K562 (cell line): ENCODE measurements at regions not wholly inside any gene's neighbourhood (a gene's known extent, or its start where the extent isn't known, plus 50 kb on each side); places are given as distances from the start of the nearest gene placed in this dataset.

Source experiments
- ATAC-seq: fragments of 200-7000 bp; cut with Tn5 transposase; 3 replicates; pipeline ENCODE4 v1.9.1; 2020; ENCODE audit warnings: moderate library complexity
- BruUV-seq: library from RNA; stranded (reverse); fragments of 400-500 nt; replicated peaks from 2 replicates; lab custom pipeline; 2021; lab: Mats Ljungman, UMichigan
- CTCF ChIA-PET: fragments of 300-600 bp; formaldehyde crosslinking; extraction: SDS; loops from one replicate; lab custom pipeline; 2021; ENCODE audit warnings: low intra/inter-chr PET ratio; lab: Yijun Ruan, JAX
- POLR2A ChIA-PET: fragments of 300-600, 350-650 bp; sonication (Branson Sonifier 250); formaldehyde crosslinking; extraction: SDS; loops from one replicate; lab custom pipeline; 2021; ENCODE audit warnings: antibody characterized with exemption, inconsistent platforms; lab: Yijun Ruan, JAX
- DNase-seq, 4 experiments: peaks; one replicate each; pipeline versions ENCODE4 v3.0.0 to v3.0.0-alpha.2; 2011 to 2018; ENCODE audit warnings: low spot score in 3 of 4, mixed read lengths in 3 of 4; ENCODE audit errors: extremely low read depth in 1 of 4
- FAIRE-seq: peaks from 2 replicates; lab custom pipeline; 2011; peaks lifted over from hg19 to GRCh38; lab: Jason Lieb, UNC
- H2AFZ ChIP-seq: 2 replicates; pipeline ENCODE4 v1.6.0; 2011; ENCODE audit warnings: low read depth, low read length, control low read depth, inconsistent platforms
- H3K27ac ChIP-seq: fragments of 200-600 bp; 3 replicates; pipeline ENCODE4 v1.8.0; 2011; ENCODE audit warnings: low read depth, mild to moderate bottlenecking, control low read depth, inconsistent platforms, low read length, moderate library complexity, mixed read lengths; ENCODE audit errors: extremely low read depth
- H3K27me3 ChIP-seq, 2 experiments: fragments of 300-600 bp in 1 of 2; 2 replicates in 1 of 2; 3 replicates in 1 of 2; pipeline versions ENCODE4 v1.6.0 to v1.8.0; 2011; ENCODE audit warnings: inconsistent platforms in 2 of 2, low read length in 2 of 2, mild to moderate bottlenecking in 1 of 2, mixed read lengths in 1 of 2, moderate library complexity in 1 of 2; ENCODE audit not compliant: control insufficient read depth in 2 of 2, insufficient read depth in 2 of 2
- H3K36me3 ChIP-seq: fragments of 300-600 bp; 3 replicates; pipeline ENCODE4 v1.8.0; 2011; ENCODE audit warnings: mild to moderate bottlenecking, low read length, inconsistent platforms; ENCODE audit not compliant: control insufficient read depth, insufficient read depth
- H3K4me1 ChIP-seq, 2 experiments: fragments of 200-600 bp in 1 of 2; replicated peaks in 1 of 2; 2 replicates in 1 of 2; 3 replicates in 1 of 2; pipeline versions ENCODE4 v1.5.1 to v1.8.0; 2011; ENCODE audit warnings: inconsistent platforms in 2 of 2, low read length in 2 of 2, mild to moderate bottlenecking in 1 of 2, mixed read lengths in 1 of 2, moderate library complexity in 1 of 2; ENCODE audit not compliant: control insufficient read depth in 2 of 2, insufficient read depth in 2 of 2
- H3K4me2 ChIP-seq: 2 replicates; pipeline ENCODE4 v1.6.1; 2011; ENCODE audit warnings: low read length, control low read depth, inconsistent platforms, mixed read lengths; ENCODE audit not compliant: insufficient read depth
- H3K4me3 ChIP-seq: fragments of 200-600 bp; sonication (generic), shearing (Covaris generic); 2 replicates; pipeline ENCODE4 v1.5.1; 2016; ENCODE audit warnings: control low read depth, inconsistent platforms
- H3K79me2 ChIP-seq: fragments of 200-600 bp; 3 replicates; pipeline ENCODE4 v1.8.0; 2011; ENCODE audit warnings: low read length, inconsistent platforms; ENCODE audit not compliant: control insufficient read depth, insufficient read depth
- H3K9ac ChIP-seq, 2 experiments: 2 replicates each; pipeline versions ENCODE4 v1.6.0 to v1.6.1; 2011; ENCODE audit warnings: low read depth in 2 of 2, low read length in 2 of 2, control low read depth in 1 of 2, inconsistent platforms in 1 of 2, mild to moderate bottlenecking in 1 of 2, mixed read lengths in 1 of 2; ENCODE audit not compliant: insufficient read depth in 1 of 2
- H3K9me1 ChIP-seq: one replicate; pipeline ENCODE4 v1.6.0; 2011; ENCODE audit warnings: inconsistent platforms, mild to moderate bottlenecking, low read length, moderate library complexity; ENCODE audit not compliant: control insufficient read depth, insufficient read depth
- H3K9me3 ChIP-seq: replicated peaks from 2 replicates; pipeline ENCODE4 v1.5.1; 2011; ENCODE audit warnings: low read depth, low read length, inconsistent platforms; ENCODE audit not compliant: control insufficient read depth, insufficient read depth
- H4K20me1 ChIP-seq: replicated peaks from 2 replicates; pipeline ENCODE4 v1.6.1; 2011; ENCODE audit warnings: low read length, inconsistent platforms, mixed read lengths; ENCODE audit not compliant: control insufficient read depth, insufficient read depth
- HCFC1 ChIP-seq: IDR thresholded peaks from 2 replicates; pipeline ENCODE4 v1.6.1; 2012; ENCODE audit warnings: low read depth, low read length, improper control_type of control experiment
- KLF16 ChIP-seq: IDR thresholded peaks from 2 replicates; pipeline ENCODE4 v1.6.1; 2016; ENCODE audit warnings: antibody characterized with exemption
- MTA1 ChIP-seq: fragments of 450-650 bp; IDR thresholded peaks from 2 replicates; pipeline ENCODE4 v1.6.1; 2017; ENCODE audit warnings: borderline replicate concordance
- NONO ChIP-seq, 2 experiments: fragments of 200-400 bp in 1 of 2; fragments of 450-650 bp in 1 of 2; formaldehyde crosslinking in 1 of 2; IDR thresholded peaks; 2 replicates each; pipeline ENCODE4 v1.6.1; 2017; ENCODE audit warnings: low read depth in 2 of 2, mild to moderate bottlenecking in 2 of 2, moderate library complexity in 2 of 2, low read length in 1 of 2
- PHTF2 ChIP-seq: fragments of 250-450 bp; sonication (Bioruptor Pico); IDR thresholded peaks from 2 replicates; pipeline ENCODE4 v1.5.0; 2021; ENCODE audit warnings: mild to moderate bottlenecking
- PURB ChIP-seq: sonication (generic); formaldehyde crosslinking; IDR thresholded peaks from 2 replicates; pipeline ENCODE4 v1.9.0; 2021; ENCODE audit warnings: low read depth, mild to moderate bottlenecking, missing genetic modification reagents
- XRCC5 ChIP-seq: fragments of 200-400 bp; formaldehyde crosslinking; IDR thresholded peaks from 2 replicates; pipeline ENCODE4 v1.6.1; 2017; ENCODE audit warnings: low read depth, mild to moderate bottlenecking, low read length
- ZKSCAN8 ChIP-seq: fragments of 200-800 bp; sonication (Bioruptor generic); IDR thresholded peaks from 2 replicates; pipeline ENCODE4 v1.6.1; 2016; ENCODE audit warnings: missing genetic modification characterization, missing compliant biosample characterization
- ZNF644 ChIP-seq: fragments of 200-800 bp; sonication (Bioruptor generic); IDR thresholded peaks from 2 replicates; pipeline ENCODE4 v1.6.1; 2016; ENCODE audit warnings: low read depth, missing genetic modification characterization, missing compliant biosample characterization
- ZNF707 ChIP-seq: fragments of 250-450 bp; sonication (Bioruptor Pico); conservative IDR thresholded peaks from 2 replicates; pipeline ENCODE4 v1.8.0; 2022; ENCODE audit warnings: inconsistent platforms, mild to moderate bottlenecking, moderate library complexity
- ZZZ3 ChIP-seq: fragments of 450-650 bp; IDR thresholded peaks from 2 replicates; pipeline ENCODE4 v1.6.1; 2016; ENCODE audit warnings: antibody characterized with exemption, mild to moderate bottlenecking, moderate library complexity
- WGBS: fragments of 100-300 bp; shearing (Covaris generic); methylation state at CpG from one replicate; pipeline ENCODE4 v1.1.6; 2016; ENCODE audit warnings: low coverage, mixed read lengths; ENCODE audit not compliant: insufficient coverage; ENCODE audit errors: missing lambda C conversion rate; 5-methylcytosine and 5-hydroxymethylcytosine counted together
- in situ Hi-C: fragments of 300-500 bp; cut with MboI; formaldehyde crosslinking; loops from 4 replicates; pipeline ENCODE4 v1.15.0; 2018; ENCODE audit warnings: inconsistent platforms, mixed read lengths
- intact Hi-C: fragments of 100-400 bp; cut with micrococcal nuclease; formaldehyde crosslinking; loops from 2 replicates; pipeline ENCODE4 v1.14.2; 2022
- TF ChIP-seq, protein P1 (sequence below): fragments of 250-450 bp; sonication (Bioruptor Pico); IDR thresholded peaks from 2 replicates; pipeline ENCODE4 v1.5.1; 2021; ENCODE audit warnings: mild to moderate bottlenecking
- TF ChIP-seq, protein P2 (sequence below), 2 experiments: fragments of 450-650 bp; conservative IDR thresholded peaks; 2 replicates each; pipeline ENCODE4 v1.6.1; 2017; ENCODE audit warnings: mild to moderate bottlenecking in 2 of 2, moderate library complexity in 2 of 2
- TF ChIP-seq, protein P3 (sequence below): fragments of 200-800 bp; sonication (Bioruptor generic); IDR thresholded peaks from 2 replicates; pipeline ENCODE4 v1.6.1; 2017; ENCODE audit warnings: missing genetic modification characterization, missing compliant biosample characterization
- TF ChIP-seq, protein P4 (sequence below): fragments of 450-650 bp; IDR thresholded peaks from 2 replicates; pipeline ENCODE4 v1.6.1; 2017; ENCODE audit warnings: mild to moderate bottlenecking, moderate library complexity

DNA sequence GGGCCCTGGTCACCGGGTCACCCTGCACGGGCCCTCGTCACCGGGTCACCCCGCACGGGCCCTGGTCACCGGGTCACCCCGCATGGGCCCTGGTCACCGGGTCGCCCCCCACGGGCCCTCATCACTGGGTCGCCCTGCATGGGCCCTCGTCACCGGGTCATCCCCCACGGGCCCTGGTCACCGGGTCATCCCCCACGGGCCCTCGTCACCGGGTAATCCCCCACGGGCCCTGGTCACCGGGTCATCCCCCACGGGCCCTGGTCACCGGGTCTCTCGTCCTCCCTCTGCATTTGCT, 77.6 kb downstream of the RIPK4 start:
- ChIA-PET POLR2A (no interaction called here), CTCF (no interaction called here)
- peaks cover 38 to 66% of the 10 kb centered on the region in 2 experiments for H3K27me3 ChIP-seq
- H3K9ac ChIP-seq = no peak overlapping the region
- no peaks in the 10 kb centered on the region for H3K4me1 ChIP-seq
- intact Hi-C loops = no loop called here
- FAIRE-seq = no peak
- DNase-seq = no peak
- no TSS peak for BruUV-seq
- no peaks in the 10 kb centered on the region for H3K9me1 ChIP-seq
- no peak overlapping the region for H3K27ac ChIP-seq
- ATAC-seq = no peak
- no peak overlapping the region for H3K4me2 ChIP-seq
- no peak for TF ChIP-seq ZKSCAN8
- no peak for TF ChIP-seq HCFC1
- no peak for TF ChIP-seq PHTF2 (CRISPR knock-in tag)
- no peak for TF ChIP-seq ZNF707
- TF ChIP-seq XRCC5 = no peak
- no peak for TF ChIP-seq PURB (CRISPR knock-in tag)
- TF ChIP-seq, protein P1, sequence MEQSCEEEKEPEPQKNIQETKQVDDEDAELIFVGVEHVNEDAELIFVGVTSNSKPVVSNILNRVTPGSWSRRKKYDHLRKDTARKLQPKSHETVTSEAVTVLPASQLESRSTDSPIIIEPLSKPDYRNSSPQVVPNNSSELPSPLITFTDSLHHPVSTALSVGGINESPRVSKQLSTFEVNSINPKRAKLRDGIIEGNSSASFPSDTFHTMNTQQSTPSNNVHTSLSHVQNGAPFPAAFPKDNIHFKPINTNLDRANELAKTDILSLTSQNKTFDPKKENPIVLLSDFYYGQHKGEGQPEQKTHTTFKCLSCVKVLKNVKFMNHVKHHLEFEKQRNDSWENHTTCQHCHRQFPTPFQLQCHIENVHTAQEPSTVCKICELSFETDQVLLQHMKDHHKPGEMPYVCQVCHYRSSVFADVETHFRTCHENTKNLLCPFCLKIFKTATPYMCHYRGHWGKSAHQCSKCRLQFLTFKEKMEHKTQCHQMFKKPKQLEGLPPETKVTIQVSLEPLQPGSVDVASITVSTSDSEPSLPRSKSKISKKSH (CRISPR knock-in tag) = no peak
- TF ChIP-seq, protein P2, sequence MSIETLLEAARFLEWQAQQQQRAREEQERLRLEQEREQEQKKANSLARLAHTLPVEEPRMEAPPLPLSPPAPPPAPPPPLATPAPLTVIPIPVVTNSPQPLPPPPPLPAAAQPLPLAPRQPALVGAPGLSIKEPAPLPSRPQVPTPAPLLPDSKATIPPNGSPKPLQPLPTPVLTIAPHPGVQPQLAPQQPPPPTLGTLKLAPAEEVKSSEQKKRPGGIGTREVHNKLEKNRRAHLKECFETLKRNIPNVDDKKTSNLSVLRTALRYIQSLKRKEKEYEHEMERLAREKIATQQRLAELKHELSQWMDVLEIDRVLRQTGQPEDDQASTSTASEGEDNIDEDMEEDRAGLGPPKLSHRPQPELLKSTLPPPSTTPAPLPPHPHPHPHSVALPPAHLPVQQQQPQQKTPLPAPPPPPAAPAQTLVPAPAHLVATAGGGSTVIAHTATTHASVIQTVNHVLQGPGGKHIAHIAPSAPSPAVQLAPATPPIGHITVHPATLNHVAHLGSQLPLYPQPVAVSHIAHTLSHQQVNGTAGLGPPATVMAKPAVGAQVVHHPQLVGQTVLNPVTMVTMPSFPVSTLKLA (conservative IDR thresholded peaks at IDR 0.05) = no peak
- TF ChIP-seq, protein P3, sequence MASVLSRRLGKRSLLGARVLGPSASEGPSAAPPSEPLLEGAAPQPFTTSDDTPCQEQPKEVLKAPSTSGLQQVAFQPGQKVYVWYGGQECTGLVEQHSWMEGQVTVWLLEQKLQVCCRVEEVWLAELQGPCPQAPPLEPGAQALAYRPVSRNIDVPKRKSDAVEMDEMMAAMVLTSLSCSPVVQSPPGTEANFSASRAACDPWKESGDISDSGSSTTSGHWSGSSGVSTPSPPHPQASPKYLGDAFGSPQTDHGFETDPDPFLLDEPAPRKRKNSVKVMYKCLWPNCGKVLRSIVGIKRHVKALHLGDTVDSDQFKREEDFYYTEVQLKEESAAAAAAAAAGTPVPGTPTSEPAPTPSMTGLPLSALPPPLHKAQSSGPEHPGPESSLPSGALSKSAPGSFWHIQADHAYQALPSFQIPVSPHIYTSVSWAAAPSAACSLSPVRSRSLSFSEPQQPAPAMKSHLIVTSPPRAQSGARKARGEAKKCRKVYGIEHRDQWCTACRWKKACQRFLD (CRISPR knock-in tag) = no peak
- no peak for TF ChIP-seq KLF16
- TF ChIP-seq MTA1 = no peak
- TF ChIP-seq ZZZ3 = no peak
- no peak for TF ChIP-seq NONO (IDR thresholded peaks at IDR 0.05; ENCODE audit: low read depth in 2 of 2, low read length in 1 of 2)
- TF ChIP-seq, protein P4, sequence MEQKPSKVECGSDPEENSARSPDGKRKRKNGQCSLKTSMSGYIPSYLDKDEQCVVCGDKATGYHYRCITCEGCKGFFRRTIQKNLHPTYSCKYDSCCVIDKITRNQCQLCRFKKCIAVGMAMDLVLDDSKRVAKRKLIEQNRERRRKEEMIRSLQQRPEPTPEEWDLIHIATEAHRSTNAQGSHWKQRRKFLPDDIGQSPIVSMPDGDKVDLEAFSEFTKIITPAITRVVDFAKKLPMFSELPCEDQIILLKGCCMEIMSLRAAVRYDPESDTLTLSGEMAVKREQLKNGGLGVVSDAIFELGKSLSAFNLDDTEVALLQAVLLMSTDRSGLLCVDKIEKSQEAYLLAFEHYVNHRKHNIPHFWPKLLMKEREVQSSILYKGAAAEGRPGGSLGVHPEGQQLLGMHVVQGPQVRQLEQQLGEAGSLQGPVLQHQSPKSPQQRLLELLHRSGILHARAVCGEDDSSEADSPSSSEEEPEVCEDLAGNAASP = no peak
- TF ChIP-seq ZNF644 (tag) = no peak
- H3K9me3 ChIP-seq = no peaks in the 10 kb centered on the region
- no peak overlapping the region for H3K4me3 ChIP-seq
- in situ Hi-C loops = no loop called here
- 9% methylated on average over 10 of the region's 24 CpGs for WGBS
- H3K79me2 ChIP-seq = no peaks in the 10 kb centered on the region
- no peaks in the 10 kb centered on the region for H4K20me1 ChIP-seq
- H2AFZ ChIP-seq = no peak overlapping the region
- no peaks in the 10 kb centered on the region for H3K36me3 ChIP-seq
